ENCODE measurements at regions not wholly inside any gene's neighbourhood (a gene's known extent, or its start where the extent isn't known, plus 50 kb on each side); places are given as distances from the start of the nearest gene placed in this dataset.

DNA sequence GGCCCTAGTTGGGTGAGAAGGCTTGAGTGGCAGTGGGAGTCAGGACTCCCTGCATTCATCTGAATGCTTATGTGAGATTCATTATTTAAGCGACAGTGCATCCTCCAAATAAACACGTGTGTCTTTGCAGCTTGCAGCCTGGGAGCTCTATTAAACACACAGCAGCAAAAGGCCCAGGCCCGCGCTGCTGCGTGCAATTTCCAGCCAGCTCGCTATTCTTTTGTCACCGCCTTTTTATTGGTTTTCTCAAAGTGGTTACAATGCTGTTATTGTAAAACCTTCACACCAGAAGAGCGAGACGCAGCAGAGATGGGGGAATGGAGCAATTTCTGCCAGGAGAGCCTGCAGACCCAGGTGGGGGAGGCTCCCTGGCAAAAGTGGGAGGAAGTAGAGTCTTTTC is 252.5 kb downstream of the BCOR start:
- H3K9me3 ChIP-seq (ENCODE audit: low read depth, low read length) = no peaks in the 10 kb centered on the region
- H3K4me1 ChIP-seq (ENCODE audit: insufficient read depth, low read length) = peaks cover 2% of the 10 kb centered on the region
- H3K4me3 ChIP-seq (ENCODE audit: low read length) = no peak overlapping the region
- no peaks in the 10 kb centered on the region for H3K27me3 ChIP-seq (ENCODE audit: insufficient read depth, low read length)

GRCh38 chrX:39846460-39846859 is 251.3 kb downstream of the BCOR start:
- Histone ChIP-seq H3K4me3 (ENCODE audit: low read length) (no peak overlapping the region), H3K4me1 (ENCODE audit: insufficient read depth, low read length) (peaks cover 13% of the 10 kb centered on the region), H3K27me3 (ENCODE audit: insufficient read depth, low read length) (no peaks in the 10 kb centered on the region), H3K9me3 (ENCODE audit: low read depth, low read length) (no peaks in the 10 kb centered on the region)

DNA sequence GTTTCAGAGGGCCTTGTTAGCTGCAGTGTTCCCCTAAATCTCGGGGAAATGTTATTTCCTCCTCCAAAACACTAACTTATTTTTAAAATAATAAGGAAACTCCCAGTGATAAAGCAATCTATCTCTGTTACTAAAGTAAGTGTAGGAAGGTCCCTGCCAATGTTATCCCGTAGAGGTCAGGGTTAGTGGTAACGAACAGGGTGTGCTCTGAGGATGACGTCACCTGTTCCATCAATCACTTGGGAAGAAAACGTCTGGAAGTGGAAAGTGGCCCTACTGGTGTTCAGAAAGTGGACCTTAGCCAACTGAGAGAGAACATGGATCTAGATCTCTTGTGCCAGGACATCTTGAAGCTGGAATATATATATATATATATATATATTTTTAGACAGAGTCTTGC is 249.5 kb downstream of the BCOR start:
- no peaks in the 10 kb centered on the region for H3K9me3 ChIP-seq (ENCODE audit: low read depth, low read length)
- H3K4me1 ChIP-seq (ENCODE audit: insufficient read depth, low read length) = peaks cover 13% of the 10 kb centered on the region
- no peaks in the 10 kb centered on the region for H3K27me3 ChIP-seq (ENCODE audit: insufficient read depth, low read length)
- no peak overlapping the region for H3K4me3 ChIP-seq (ENCODE audit: low read length)

- Histone ChIP-seq H3K9me3 (ENCODE audit: low read depth, low read length) (no peaks in the 10 kb centered on the region), H3K4me1 (ENCODE audit: insufficient read depth, low read length) (peaks cover 19% of the 10 kb centered on the region), H3K27me3 (ENCODE audit: insufficient read depth, low read length) (no peaks in the 10 kb centered on the region), H3K4me3 (ENCODE audit: low read length) (no peak overlapping the region)
Measured at GRCh38 chrX:39848900-39849299, 248.9 kb downstream of the BCOR start.

DNA sequence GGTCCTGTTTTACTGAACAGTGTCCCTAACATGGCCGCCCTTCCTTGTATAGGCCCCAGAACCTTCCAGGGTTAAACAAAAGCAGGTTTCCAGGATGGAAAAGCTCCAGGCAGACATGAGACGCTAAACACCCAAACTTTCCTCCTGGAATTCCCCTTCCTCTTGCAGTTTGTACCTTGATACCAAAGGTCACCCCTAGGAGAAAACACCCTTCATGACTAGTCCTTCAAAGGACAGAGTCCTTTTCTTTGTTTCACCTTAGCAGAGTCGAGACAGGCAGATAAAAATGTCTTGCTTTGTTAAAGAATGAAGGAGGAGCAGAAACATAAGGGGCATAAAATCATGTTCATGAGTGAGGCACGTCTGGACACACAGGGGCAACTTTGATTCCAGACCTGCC is 247.5 kb downstream of the BCOR start:
- no peaks in the 10 kb centered on the region for H3K9me3 ChIP-seq (ENCODE audit: low read depth, low read length)
- peaks cover 32% of the 10 kb centered on the region for H3K4me1 ChIP-seq (ENCODE audit: insufficient read depth, low read length)
- no peak overlapping the region for H3K4me3 ChIP-seq (ENCODE audit: low read length)
- H3K27me3 ChIP-seq (ENCODE audit: insufficient read depth, low read length) = no peaks in the 10 kb centered on the region

DNA sequence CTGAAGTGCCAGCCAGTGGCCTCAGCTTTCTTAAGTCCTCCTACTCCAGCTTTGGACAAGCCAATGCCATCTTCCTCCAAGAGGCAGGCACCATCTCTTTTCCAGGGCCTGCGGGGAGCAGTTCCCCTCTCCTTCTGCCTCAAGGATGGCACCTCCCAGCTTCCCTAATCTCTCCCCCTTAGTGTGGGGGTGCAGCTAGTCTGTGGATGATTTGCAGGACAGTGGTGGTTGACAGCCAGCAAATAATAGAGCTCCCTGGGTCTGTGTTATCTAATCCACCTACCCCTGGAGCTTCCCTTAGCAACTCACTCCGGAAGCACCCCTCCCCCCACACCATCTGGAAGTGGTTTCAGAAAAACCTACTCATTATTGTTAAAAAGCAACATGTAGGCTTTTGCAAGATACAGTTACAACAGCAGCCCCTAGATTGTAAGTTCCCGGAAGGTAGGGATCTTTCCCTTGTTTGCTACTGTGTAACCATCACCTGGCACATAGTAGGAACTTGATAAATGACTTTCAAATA is 247.1 kb downstream of the BCOR start:
- H3K4me1 ChIP-seq (ENCODE audit: insufficient read depth, low read length) = peaks cover 36% of the 10 kb centered on the region
- no peaks in the 10 kb centered on the region for H3K9me3 ChIP-seq (ENCODE audit: low read depth, low read length)
- H3K27me3 ChIP-seq (ENCODE audit: insufficient read depth, low read length) = no peaks in the 10 kb centered on the region
- no peak overlapping the region for H3K4me3 ChIP-seq (ENCODE audit: low read length)

GRCh38 chrX:39851745-39852455 is 245.9 kb downstream of the BCOR start:
- no peaks in the 10 kb centered on the region for H3K27me3 ChIP-seq (ENCODE audit: insufficient read depth, low read length)
- H3K9me3 ChIP-seq (ENCODE audit: low read depth, low read length) = no peaks in the 10 kb centered on the region
- H3K4me1 ChIP-seq (ENCODE audit: insufficient read depth, low read length) = peaks cover 42% of the 10 kb centered on the region
- no peak overlapping the region for H3K4me3 ChIP-seq (ENCODE audit: low read length)

- peaks cover 42% of the 10 kb centered on the region for H3K4me1 ChIP-seq (ENCODE audit: insufficient read depth, low read length)
- no peaks in the 10 kb centered on the region for H3K9me3 ChIP-seq (ENCODE audit: low read depth, low read length)
- H3K4me3 ChIP-seq (ENCODE audit: low read length) = no peak overlapping the region
- H3K27me3 ChIP-seq (ENCODE audit: insufficient read depth, low read length) = no peaks in the 10 kb centered on the region
Measured at GRCh38 chrX:39852491-39852890, 245.3 kb downstream of the BCOR start.

GRCh38 chrX:39853417-39854030 is 244.2 kb downstream of the BCOR start:
- no peaks in the 10 kb centered on the region for H3K27me3 ChIP-seq (ENCODE audit: insufficient read depth, low read length)
- H3K4me3 ChIP-seq (ENCODE audit: low read length) = no peak overlapping the region
- no peaks in the 10 kb centered on the region for H3K9me3 ChIP-seq (ENCODE audit: low read depth, low read length)
- H3K4me1 ChIP-seq (ENCODE audit: insufficient read depth, low read length) = peaks cover 42% of the 10 kb centered on the region

- Histone ChIP-seq H3K4me3 (ENCODE audit: low read length) (no peak overlapping the region), H3K27me3 (ENCODE audit: insufficient read depth, low read length) (no peaks in the 10 kb centered on the region), H3K9me3 (ENCODE audit: low read depth, low read length) (no peaks in the 10 kb centered on the region), H3K4me1 (ENCODE audit: insufficient read depth, low read length) (peaks cover 45% of the 10 kb centered on the region)
Measured at GRCh38 chrX:39854772-39855747, 242.7 kb downstream of the BCOR start.

DNA sequence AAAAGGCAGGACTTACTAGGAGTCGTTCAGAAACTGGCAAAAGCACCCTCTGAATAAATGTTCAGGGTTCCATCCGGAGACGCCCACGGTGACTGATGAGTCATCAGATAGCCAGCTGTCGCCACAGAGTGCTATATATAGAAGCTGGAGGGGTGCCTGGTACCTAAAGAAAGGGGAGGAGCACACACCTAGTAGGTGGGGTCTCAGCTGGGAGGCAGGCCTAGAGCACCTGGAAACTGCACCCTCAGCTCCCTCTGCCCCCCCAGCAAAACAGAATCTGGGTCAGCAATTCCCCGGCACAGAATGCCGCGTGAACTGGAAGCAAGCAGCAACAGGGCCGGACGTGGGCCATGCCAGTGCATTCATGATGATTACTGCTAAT is 242.0 kb downstream of the BCOR start:
- Histone ChIP-seq H3K4me3 (ENCODE audit: low read length) (no peak overlapping the region), H3K9me3 (ENCODE audit: low read depth, low read length) (no peaks in the 10 kb centered on the region), H3K4me1 (ENCODE audit: insufficient read depth, low read length) (peaks cover 45% of the 10 kb centered on the region), H3K27me3 (ENCODE audit: insufficient read depth, low read length) (no peaks in the 10 kb centered on the region)

GRCh38 chrX:39856472-39857121 is 241.2 kb downstream of the BCOR start:
- H3K27me3 ChIP-seq (ENCODE audit: insufficient read depth, low read length) = no peaks in the 10 kb centered on the region
- H3K4me3 ChIP-seq (ENCODE audit: low read length) = no peak overlapping the region
- H3K4me1 ChIP-seq (ENCODE audit: insufficient read depth, low read length) = peaks cover 40% of the 10 kb centered on the region
- H3K9me3 ChIP-seq (ENCODE audit: low read depth, low read length) = no peaks in the 10 kb centered on the region

GRCh38 chrX:39857780-39858179 is 240.0 kb downstream of the BCOR start:
- Histone ChIP-seq H3K4me1 (ENCODE audit: insufficient read depth, low read length) (peaks cover 40% of the 10 kb centered on the region), H3K9me3 (ENCODE audit: low read depth, low read length) (no peaks in the 10 kb centered on the region), H3K4me3 (ENCODE audit: low read length) (no peak overlapping the region), H3K27me3 (ENCODE audit: insufficient read depth, low read length) (no peaks in the 10 kb centered on the region)

GRCh38 chrX:39859991-39860861 is 237.5 kb downstream of the BCOR start:
- Histone ChIP-seq H3K27me3 (ENCODE audit: insufficient read depth, low read length) (no peaks in the 10 kb centered on the region), H3K9me3 (ENCODE audit: low read depth, low read length) (no peaks in the 10 kb centered on the region), H3K4me3 (ENCODE audit: low read length) (no peak overlapping the region), H3K4me1 (ENCODE audit: insufficient read depth, low read length) (peaks cover 22% of the 10 kb centered on the region)
